Mucosa of rectum (tissue), 2 donors: ENCODE measurements at regions not wholly inside any gene's neighbourhood (a gene's known extent, or its start where the extent isn't known, plus 50 kb on each side); places are given as distances from the start of the nearest gene placed in this dataset.
"Not testable (repeated sequence)": the region's sequence is repeated elsewhere in the genome, so short reads cannot be mapped to it uniquely, and the experiment has no call there.

ENCODE experiments used
- H3K27ac ChIP-seq, 2 donors: one replicate each; pipeline ENCODE4 v1.7.0; 2013; ENCODE audit warnings: inconsistent platforms in 2 of 2, low read depth in 2 of 2, low read length in 2 of 2
- H3K27me3 ChIP-seq, 2 donors: one replicate each; pipeline ENCODE4 v1.7.0; 2013; ENCODE audit warnings: low read length in 2 of 2; ENCODE audit not compliant: control insufficient read depth in 2 of 2, insufficient read depth in 2 of 2
- H3K36me3 ChIP-seq, 2 donors: one replicate each; pipeline ENCODE4 v1.7.0; 2013; ENCODE audit warnings: low read length in 2 of 2; ENCODE audit not compliant: control insufficient read depth in 2 of 2, insufficient read depth in 2 of 2
- H3K4me1 ChIP-seq, 2 donors: one replicate each; pipeline ENCODE4 v1.7.0; 2013; ENCODE audit warnings: low read length in 2 of 2, mild to moderate bottlenecking in 1 of 2; ENCODE audit not compliant: control insufficient read depth in 2 of 2, insufficient read depth in 2 of 2
- H3K4me3 ChIP-seq, 2 donors: one replicate each; pipeline ENCODE4 v1.7.0; 2013; ENCODE audit warnings: low read length in 2 of 2
- H3K9ac ChIP-seq, 2 donors: one replicate each; pipeline ENCODE4 v1.7.0; 2013; ENCODE audit warnings: low read length in 2 of 2, low read depth in 1 of 2, mild to moderate bottlenecking in 1 of 2
- H3K9me3 ChIP-seq, 2 donors: one replicate each; pipeline ENCODE4 v1.7.0; 2013; ENCODE audit warnings: low read length in 2 of 2; ENCODE audit not compliant: control insufficient read depth in 2 of 2
- donor health status: healthy.
- donor health status: Normal muscosa, but diverticular disease.

DNA sequence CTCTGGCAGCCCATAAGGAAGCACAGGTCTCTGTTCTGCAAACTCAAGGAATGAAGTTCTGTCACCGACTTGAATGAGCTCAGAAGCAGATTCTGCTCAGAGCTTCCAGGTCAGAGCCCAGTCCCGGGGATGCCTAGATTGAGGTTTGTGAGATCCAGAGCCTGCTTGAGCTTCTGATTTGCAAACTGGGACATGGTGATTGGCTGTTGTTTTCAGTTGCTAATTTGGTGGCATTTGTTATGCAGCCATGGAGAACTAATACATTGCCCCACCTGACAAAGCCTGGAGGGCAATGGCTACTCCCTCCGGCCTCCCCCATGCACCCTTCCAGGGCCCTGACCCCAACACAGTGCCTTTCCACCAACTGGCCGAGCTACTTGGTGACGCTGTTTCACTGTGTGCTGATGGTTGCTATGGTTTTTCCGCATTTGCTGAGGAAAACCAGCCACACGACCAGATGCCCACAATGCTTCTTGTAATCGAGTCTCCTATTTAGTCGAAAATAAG, 379.5 kb upstream of the ATP10A start:
- no peaks in the 10 kb centered on the region for H3K36me3 ChIP-seq
- no peaks in the 10 kb centered on the region for H3K4me1 ChIP-seq
- no peak overlapping the region for H3K9ac ChIP-seq
- no peaks in the 10 kb centered on the region for H3K27me3 ChIP-seq
- H3K9me3 ChIP-seq, result peaks cover 3 to 4% of the 10 kb centered on the region in 2 donors
- H3K4me3 ChIP-seq, result no peak overlapping the region
- no peak overlapping the region for H3K27ac ChIP-seq

DNA sequence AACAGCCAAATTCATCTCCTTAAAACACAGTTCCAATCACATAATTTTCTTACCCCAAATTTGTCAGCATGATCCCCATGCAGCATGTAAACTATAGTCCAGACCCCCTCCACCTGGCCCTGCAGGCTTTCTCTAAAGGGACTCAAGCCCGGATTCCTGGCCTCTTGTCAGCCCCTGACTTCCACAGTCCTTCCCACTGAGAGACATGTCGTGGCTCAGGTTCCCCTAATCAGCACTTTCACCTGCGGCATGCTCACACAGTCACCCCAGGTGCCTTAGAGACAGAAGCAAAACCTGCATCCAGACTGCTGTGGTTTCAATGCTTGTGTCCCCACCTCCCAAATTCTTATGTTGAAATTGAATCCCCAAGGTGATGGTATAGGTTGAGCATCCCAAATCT, 372.7 kb upstream of the ATP10A start:
- Histone ChIP-seq H3K4me1 (no peaks in the 10 kb centered on the region), H3K9ac (no peak overlapping the region), H3K27me3 (no peaks in the 10 kb centered on the region), H3K4me3 (no peak overlapping the region), H3K27ac (no peak overlapping the region), H3K36me3 (no peaks in the 10 kb centered on the region), H3K9me3 (peaks cover 4 to 13% of the 10 kb centered on the region in 2 donors)

DNA sequence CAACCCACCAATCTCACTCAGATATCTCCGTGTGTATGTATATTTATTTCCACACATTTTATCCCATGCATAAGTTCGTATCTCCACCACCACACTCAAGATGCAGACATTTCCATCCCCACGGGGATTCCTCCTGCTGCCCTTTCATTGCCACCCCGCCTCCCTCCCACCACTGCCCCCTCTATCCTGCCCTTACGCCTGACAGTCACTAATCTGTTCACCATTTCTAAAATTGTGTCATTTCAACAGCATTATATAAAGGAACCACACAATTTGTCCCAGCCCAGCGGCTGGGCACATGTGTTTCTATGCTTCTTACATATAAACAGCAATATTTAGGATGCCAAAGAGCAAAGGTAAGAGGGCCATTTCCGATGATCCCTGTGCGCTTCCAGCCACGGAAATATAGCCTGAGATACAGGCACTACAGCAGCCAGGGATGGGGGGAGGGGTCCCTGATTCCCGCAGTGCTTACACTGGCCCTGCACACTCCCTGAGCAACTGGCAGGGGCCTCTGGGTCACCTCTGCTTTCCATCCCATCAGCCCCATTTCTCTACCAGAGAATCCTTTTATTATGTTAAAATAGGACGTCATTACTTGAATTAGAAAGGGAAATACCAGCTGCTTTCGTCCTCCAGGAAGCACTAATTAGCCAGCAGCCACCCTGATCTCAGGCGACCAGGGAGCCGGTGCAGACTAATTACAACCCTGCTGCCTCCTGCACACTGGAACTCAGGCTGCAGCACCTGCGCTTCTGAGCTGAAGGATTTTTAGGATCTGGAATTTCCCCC, 372.0 kb upstream of the ATP10A start:
- H3K27ac ChIP-seq, result no peak overlapping the region
- no peak overlapping the region for H3K9ac ChIP-seq
- peaks cover 4 to 13% of the 10 kb centered on the region in 2 donors for H3K9me3 ChIP-seq
- no peaks in the 10 kb centered on the region for H3K27me3 ChIP-seq
- no peaks in the 10 kb centered on the region for H3K4me1 ChIP-seq
- H3K4me3 ChIP-seq, result no peak overlapping the region
- H3K36me3 ChIP-seq, result no peaks in the 10 kb centered on the region

DNA sequence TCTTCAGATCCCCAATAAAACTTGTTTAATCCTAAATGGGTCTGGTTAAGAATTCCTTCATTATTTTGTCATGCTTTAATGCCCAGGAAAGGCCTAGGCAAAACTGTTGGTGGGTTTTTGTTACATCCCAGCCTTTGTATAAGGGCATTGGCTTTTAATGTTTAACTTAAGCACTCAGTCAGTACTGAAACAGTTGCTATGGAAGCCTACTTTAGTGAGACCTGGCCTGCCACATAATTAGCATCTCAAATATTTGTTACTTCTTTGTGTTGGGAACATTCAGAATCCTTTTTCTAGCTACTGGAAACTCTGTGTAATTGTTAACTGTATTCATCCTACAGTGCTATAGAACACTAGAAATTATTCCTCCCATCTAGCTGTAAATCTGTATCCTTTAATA, 369.6 kb upstream of the ATP10A start:
- H3K36me3 ChIP-seq, result no peaks in the 10 kb centered on the region
- H3K4me3 ChIP-seq, result no peak overlapping the region
- H3K27me3 ChIP-seq, result no peaks in the 10 kb centered on the region
- H3K4me1 ChIP-seq, result no peaks in the 10 kb centered on the region
- H3K9ac ChIP-seq, result no peak overlapping the region
- H3K9me3 ChIP-seq, result peaks cover 3 to 15% of the 10 kb centered on the region in 2 donors
- H3K27ac ChIP-seq, result no peak overlapping the region

DNA sequence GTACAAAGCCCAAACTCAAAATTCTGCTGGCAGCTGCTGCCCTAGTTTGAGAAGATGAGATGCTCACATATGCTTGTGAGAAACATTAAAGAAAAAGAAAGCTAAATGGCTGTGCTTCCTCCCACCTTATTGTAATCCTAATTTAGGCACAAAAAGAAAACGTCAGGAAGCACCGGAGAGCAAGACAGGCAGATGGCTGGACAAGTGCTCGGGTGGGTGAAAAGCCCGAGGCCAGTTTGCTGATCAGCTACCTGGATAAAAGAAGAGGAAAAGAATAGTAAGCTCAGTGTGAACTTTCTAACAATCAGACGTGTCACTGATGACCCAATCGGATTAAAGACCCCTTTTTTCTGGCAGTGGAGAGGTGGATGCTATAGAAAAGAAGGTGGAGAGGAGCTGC, 368.0 kb upstream of the ATP10A start:
- H3K9ac ChIP-seq, result no peak overlapping the region
- no peaks in the 10 kb centered on the region for H3K27me3 ChIP-seq
- H3K36me3 ChIP-seq, result no peaks in the 10 kb centered on the region
- H3K9me3 ChIP-seq, result peaks cover 4 to 14% of the 10 kb centered on the region in 2 donors
- H3K4me3 ChIP-seq, result no peak overlapping the region
- no peak overlapping the region for H3K27ac ChIP-seq
- no peaks in the 10 kb centered on the region for H3K4me1 ChIP-seq

DNA sequence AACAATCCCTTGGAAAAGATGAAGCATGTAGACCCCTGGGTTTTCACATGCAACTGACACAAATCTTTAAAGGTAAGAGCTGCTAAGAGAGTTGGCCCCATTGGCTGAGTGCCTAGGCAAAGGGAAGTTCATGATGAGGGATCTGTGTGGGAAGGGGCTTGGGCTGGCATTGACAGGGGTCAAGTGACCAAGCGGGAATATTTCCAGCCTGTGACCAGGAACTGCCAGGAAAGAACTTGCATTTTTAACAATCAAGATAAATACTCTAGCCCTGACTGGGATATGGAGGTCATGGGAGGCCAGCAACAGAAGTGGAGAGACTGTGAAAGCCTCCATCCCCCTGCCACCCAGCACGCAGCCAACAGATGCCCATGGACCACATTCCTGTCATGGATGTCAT, 361.1 kb upstream of the ATP10A start:
- Histone ChIP-seq H3K27me3 (no peaks in the 10 kb centered on the region), H3K9me3 (peaks cover 6 to 8% of the 10 kb centered on the region in 2 donors), H3K4me3 (no peak overlapping the region), H3K9ac (no peak overlapping the region), H3K27ac (no peak overlapping the region), H3K4me1 (no peaks in the 10 kb centered on the region), H3K36me3 (no peaks in the 10 kb centered on the region)

DNA sequence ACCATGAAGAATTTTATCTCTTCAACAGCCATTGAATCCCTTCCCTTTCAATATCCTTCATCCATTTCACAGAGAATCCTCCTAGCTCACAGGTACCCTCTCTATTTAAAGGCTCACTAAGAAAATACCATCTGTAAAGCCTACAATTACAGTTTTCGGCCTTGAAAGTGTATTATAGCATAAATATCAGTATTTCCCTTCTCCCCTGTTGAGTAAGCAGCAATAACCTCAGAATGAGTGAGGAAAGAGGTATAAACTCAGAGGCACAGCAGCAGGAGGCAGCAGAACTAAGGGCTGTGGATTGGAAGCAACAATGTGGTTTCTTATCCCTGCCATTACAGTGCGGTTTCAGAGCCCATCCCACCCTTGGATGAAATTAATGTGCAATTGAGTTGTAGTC, 360.6 kb upstream of the ATP10A start:
- H3K9ac ChIP-seq, result no peak overlapping the region
- no peaks in the 10 kb centered on the region for H3K4me1 ChIP-seq
- no peak overlapping the region for H3K4me3 ChIP-seq
- no peaks in the 10 kb centered on the region for H3K36me3 ChIP-seq
- no peak overlapping the region for H3K27ac ChIP-seq
- H3K9me3 ChIP-seq, result peaks cover 6 to 9% of the 10 kb centered on the region in 2 donors
- H3K27me3 ChIP-seq, result no peaks in the 10 kb centered on the region

DNA sequence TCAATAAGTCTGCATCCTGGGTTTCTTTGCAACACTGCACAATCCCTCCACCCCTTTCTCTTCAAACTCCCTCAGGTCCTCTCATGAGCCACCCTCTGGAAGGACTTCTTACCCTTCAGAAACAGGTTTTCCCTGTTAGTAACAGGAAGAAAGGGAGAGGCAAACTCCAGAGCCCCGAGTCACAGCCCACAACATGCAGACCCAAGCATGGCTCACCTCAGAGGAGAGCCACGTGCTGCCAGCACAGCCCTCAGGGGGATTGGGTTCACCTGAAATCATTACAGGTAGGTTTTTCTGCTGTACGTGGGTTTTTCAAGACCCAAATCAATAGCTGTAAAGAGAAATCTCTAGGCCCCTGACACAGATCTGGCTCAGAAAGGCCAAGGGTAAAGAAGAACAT, 359.7 kb upstream of the ATP10A start:
- Histone ChIP-seq H3K27me3 (no peaks in the 10 kb centered on the region), H3K4me1 (no peaks in the 10 kb centered on the region), H3K4me3 (no peak overlapping the region), H3K9ac (no peak overlapping the region), H3K36me3 (no peaks in the 10 kb centered on the region), H3K27ac (no peak overlapping the region), H3K9me3 (peaks cover 6 to 7% of the 10 kb centered on the region in 2 donors)

DNA sequence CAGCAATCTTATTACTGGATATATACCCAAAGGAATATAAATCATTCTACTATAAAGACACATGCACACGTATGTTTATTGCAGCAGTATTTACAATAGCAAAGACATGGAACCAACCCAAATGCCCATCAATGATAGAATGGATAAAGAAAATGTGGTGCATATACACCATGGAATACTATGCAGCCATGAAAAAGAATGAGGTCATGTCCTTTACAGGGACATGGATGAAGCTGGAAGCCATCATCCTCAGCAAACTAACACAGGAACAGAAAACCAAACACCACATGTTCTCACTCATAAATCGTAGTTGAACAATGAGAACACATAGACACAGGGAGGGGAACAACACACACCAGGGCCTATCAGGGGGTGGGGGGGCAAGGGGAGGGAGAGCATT, 353.9 kb upstream of the ATP10A start:
- H3K27me3 ChIP-seq, H3K36me3 ChIP-seq, H3K27ac ChIP-seq, H3K9ac ChIP-seq, H3K4me3 ChIP-seq, H3K9me3 ChIP-seq, H3K4me1 ChIP-seq: not testable (repeated sequence)

DNA sequence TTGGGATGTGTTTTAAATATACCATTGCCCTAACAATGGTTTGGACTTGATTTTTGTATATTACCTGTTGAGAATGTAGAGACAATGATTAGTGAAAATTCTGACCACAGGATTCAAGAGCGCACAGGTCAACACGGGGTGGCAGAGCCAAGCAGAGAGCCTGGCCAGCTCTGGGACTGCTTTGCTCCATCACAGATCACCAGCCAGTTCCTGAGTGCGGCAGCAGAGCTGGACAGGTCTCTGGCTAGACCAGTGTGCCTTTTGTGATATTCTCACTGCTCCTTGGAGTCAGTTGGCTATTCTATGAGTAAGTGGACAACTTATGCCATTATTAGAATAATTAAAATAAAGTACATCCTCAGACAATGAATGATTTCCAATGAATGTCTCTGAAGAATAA, 351.2 kb upstream of the ATP10A start:
- Histone ChIP-seq H3K9ac (no peak overlapping the region), H3K36me3 (no peaks in the 10 kb centered on the region), H3K27ac (no peak overlapping the region)

More for the DNA sequence above, 351.2 kb upstream of the ATP10A start:
- peaks cover 0 to 3% of the 10 kb centered on the region in 2 donors for H3K9me3 ChIP-seq
- no peaks in the 10 kb centered on the region for H3K4me1 ChIP-seq
- H3K27me3 ChIP-seq, result no peaks in the 10 kb centered on the region
- H3K4me3 ChIP-seq, result no peak overlapping the region
